D721Med (cell line): ENCODE measurements at regions not wholly inside any gene's neighbourhood (a gene's known extent, or its start where the extent isn't known, plus 50 kb on each side); places are given as distances from the start of the nearest gene placed in this dataset.

Source experiments
- DNase-seq: peaks from one replicate; pipeline ENCODE4 v3.0.0; 2011; ENCODE audit warnings: low spot score; ENCODE audit not compliant: insufficient read length
- FAIRE-seq: peaks from 2 replicates; lab custom pipeline; 2011; peaks lifted over from hg19 to GRCh38; lab: Jason Lieb, UNC
- CTCF ChIP-seq: IDR thresholded peaks from 2 replicates; pipeline ENCODE4 v1.5.1; 2012; ENCODE audit warnings: mild to moderate bottlenecking, control low read depth; ENCODE audit not compliant: insufficient read depth; ENCODE audit errors: missing control alignments

GRCh38 chr4:136400829-136401228 lies 1131.5 kb downstream of the PCDH18 start:
- no peak for TF ChIP-seq CTCF
- no peak for FAIRE-seq
- no peak for DNase-seq

GRCh38 chr4:136395212-136395722 lies 1137.0 kb downstream of the PCDH18 start:
- TF ChIP-seq CTCF = no peak
- no peak for FAIRE-seq
- no peak for DNase-seq

GRCh38 chr4:136392576-136392975 lies 1139.7 kb downstream of the PCDH18 start:
- TF ChIP-seq CTCF = no peak
- FAIRE-seq (no peak), DNase-seq (no peak)

- no peak for FAIRE-seq
- DNase-seq = no peak
- no peak for TF ChIP-seq CTCF
These were observed 1141.5 kb downstream of the PCDH18 start for GRCh38 chr4:136390824-136391223.

- FAIRE-seq (no peak), DNase-seq (no peak)
These were observed 1149.2 kb downstream of the PCDH18 start for GRCh38 chr4:136383082-136383481.

GRCh38 chr4:136371231-136371630 lies 1161.1 kb downstream of the PCDH18 start:
- TF ChIP-seq CTCF = no peak
- FAIRE-seq (no peak), DNase-seq (no peak)

More at GRCh38 chr4:136383082-136383481, 1149.2 kb downstream of the PCDH18 start:
- TF ChIP-seq CTCF = no peak

GRCh38 chr4:136369073-136369472 lies 1163.2 kb downstream of the PCDH18 start:
- TF ChIP-seq CTCF = no peak
- DNase-seq = no peak
- FAIRE-seq = no peak
